Caco-2 (cell line): ENCODE measurements at regions not wholly inside any gene's neighbourhood (a gene's known extent, or its start where the extent isn't known, plus 50 kb on each side); places are given as distances from the start of the nearest gene placed in this dataset.
"Not testable (repeated sequence)": the region's sequence is repeated elsewhere in the genome, so short reads cannot be mapped to it uniquely, and the experiment has no call there.

ENCODE experiments used
- BruUV-seq: library from RNA; stranded (reverse); fragments of 400-500 nt; replicated peaks from 2 replicates; lab custom pipeline; 2021; lab: Mats Ljungman, UMichigan
- CTCF ChIA-PET: fragments of 300-600 bp; sonication (Branson Sonifier 250); formaldehyde crosslinking; loops from one replicate; lab custom pipeline; 2022; ENCODE audit warnings: antibody characterized with exemption; lab: Charles Lee
- POLR2A ChIA-PET: fragments of 300-600 bp; sonication (Branson Sonifier 250); formaldehyde crosslinking; loops from one replicate; lab custom pipeline; 2022; ENCODE audit warnings: antibody characterized with exemption; lab: Charles Lee
- DNase-seq, 2 experiments: peaks; one replicate each; pipeline versions ENCODE4 v3.0.0 to v3.0.0-alpha.2; 2020 to 2022
- H3K27me3 ChIP-seq: replicated peaks from 2 replicates; pipeline ENCODE4 v1.6.0; 2011; ENCODE audit warnings: low read length; ENCODE audit not compliant: control insufficient read depth, insufficient read depth
- H3K36me3 ChIP-seq: 2 replicates; pipeline ENCODE4 v1.5.1; 2011; ENCODE audit warnings: low read length; ENCODE audit not compliant: control insufficient read depth, insufficient read depth
- H3K4me1 ChIP-seq: fragments of 250-450 bp; sonication (Bioruptor Pico); 2 replicates; pipeline ENCODE4 v1.5.1; 2020; ENCODE audit warnings: mild to moderate bottlenecking
- H3K4me3 ChIP-seq: 2 replicates; pipeline ENCODE4 v1.5.1; 2011; ENCODE audit warnings: low read depth, mild to moderate bottlenecking, control low read depth, low read length
- H3K9me3 ChIP-seq: fragments of 250-450 bp; sonication (Bioruptor Pico); 2 replicates; pipeline ENCODE4 v1.5.1; 2020; ENCODE audit warnings: mild to moderate bottlenecking, moderate library complexity
- H3K27ac Mint-ChIP-seq: one replicate; pipeline ENCODE4 v1.8.0; 2022; ENCODE audit warnings: mixed read lengths; ENCODE audit not compliant: unreplicated experiment
- H3K27me3 Mint-ChIP-seq: one replicate; pipeline ENCODE4 v1.8.0; 2022; ENCODE audit warnings: mixed read lengths; ENCODE audit not compliant: insufficient read depth, unreplicated experiment
- H3K36me3 Mint-ChIP-seq: one replicate; pipeline ENCODE4 v1.8.0; 2022; ENCODE audit warnings: mild to moderate bottlenecking, mixed read lengths; ENCODE audit not compliant: insufficient read depth, unreplicated experiment
- H3K4me1 Mint-ChIP-seq: one replicate; pipeline ENCODE4 v1.8.0; 2022; ENCODE audit warnings: low read depth, mixed read lengths; ENCODE audit not compliant: unreplicated experiment
- H3K4me3 Mint-ChIP-seq: one replicate; pipeline ENCODE4 v1.8.0; 2022; ENCODE audit warnings: mild to moderate bottlenecking, moderate library complexity, mixed read lengths; ENCODE audit not compliant: unreplicated experiment
- H3K9me3 Mint-ChIP-seq: one replicate; pipeline ENCODE4 v1.8.0; 2022; ENCODE audit warnings: mixed read lengths; ENCODE audit not compliant: unreplicated experiment
- CTCF ChIP-seq, 2 experiments: fragments of 200-600 bp in 1 of 2; IDR thresholded peaks; 1 replicate in 1 of 2; 2 replicates in 1 of 2; pipeline versions ENCODE4 v1.5.1 to v1.8.0; 2011 to 2022; ENCODE audit warnings: antibody characterized with exemption in 1 of 2, control low read depth in 1 of 2, inconsistent platforms in 1 of 2, low read depth in 1 of 2, low read length in 1 of 2, mild to moderate bottlenecking in 1 of 2, moderate library complexity in 1 of 2; ENCODE audit not compliant: insufficient read depth in 1 of 2, severe bottlenecking in 1 of 2, unreplicated experiment in 1 of 2
- intact Hi-C: fragments of 100-400 bp; cut with micrococcal nuclease; formaldehyde crosslinking; loops from one replicate; pipeline ENCODE4 v1.10.0; 2022; ENCODE audit not compliant: unreplicated experiment

GRCh38 chrX:1126738-1127137, 85.7 kb downstream of the CRLF2 start:
- Mint-ChIP-seq H3K27ac (no peak overlapping the region), H3K4me3 (no peak overlapping the region), H3K4me1 (no peaks in the 10 kb centered on the region), H3K27me3 (no peaks in the 10 kb centered on the region), H3K9me3 (peaks cover 32% of the 10 kb centered on the region), H3K36me3 (no peaks in the 10 kb centered on the region)
- intact Hi-C loops = no loop called here
- Histone ChIP-seq H3K36me3 (no peaks in the 10 kb centered on the region), H3K9me3 (no peaks in the 10 kb centered on the region), H3K4me1 (no peaks in the 10 kb centered on the region), H3K27me3 (no peaks in the 10 kb centered on the region), H3K4me3 (no peak overlapping the region)
- CTCF ChIA-PET = no interaction called here
- BruUV-seq = no TSS peak
- TF ChIP-seq CTCF (IDR thresholded peaks at IDR 0.05; ENCODE audit: insufficient read depth in 1 of 2, low read depth in 1 of 2, low read length in 1 of 2, severe bottlenecking in 1 of 2, unreplicated experiment in 1 of 2) = no peak
- POLR2A ChIA-PET = no interaction called here
- no peak for DNase-seq

DNA sequence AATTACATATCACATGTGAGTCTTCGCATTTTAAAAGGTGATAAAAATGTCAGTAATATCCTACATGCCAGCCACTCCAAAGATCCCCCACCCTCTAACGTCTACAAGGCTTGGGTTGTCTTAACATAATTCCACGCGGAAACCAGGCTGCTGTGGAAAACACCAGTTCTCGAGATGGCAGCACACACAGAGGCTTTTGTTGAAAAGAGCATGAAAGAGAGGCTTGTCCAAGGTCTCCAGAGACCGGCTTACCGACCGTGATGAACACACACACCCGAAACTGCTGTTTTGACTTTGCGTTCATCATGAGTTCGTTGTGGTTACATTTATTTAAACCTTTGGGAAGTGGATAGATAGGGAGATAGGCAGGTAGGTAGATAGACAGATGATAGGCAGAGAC, 87.9 kb downstream of the CRLF2 start:
- Mint-ChIP-seq H3K36me3 (no peaks in the 10 kb centered on the region), H3K27ac (no peak overlapping the region), H3K4me3 (no peak overlapping the region), H3K27me3 (no peaks in the 10 kb centered on the region), H3K4me1 (no peaks in the 10 kb centered on the region), H3K9me3 (peaks cover 35% of the 10 kb centered on the region)
- POLR2A ChIA-PET = no interaction called here
- H3K36me3 ChIP-seq = no peaks in the 10 kb centered on the region
- H3K4me1 ChIP-seq = no peaks in the 10 kb centered on the region
- no peaks in the 10 kb centered on the region for H3K27me3 ChIP-seq
- CTCF ChIA-PET = no interaction called here
- intact Hi-C loops = no loop called here
- TF ChIP-seq CTCF (IDR thresholded peaks at IDR 0.05; ENCODE audit: insufficient read depth in 1 of 2, low read depth in 1 of 2, low read length in 1 of 2, severe bottlenecking in 1 of 2, unreplicated experiment in 1 of 2) = no peak
- no peak for DNase-seq
- no TSS peak for BruUV-seq
- H3K9me3 ChIP-seq = no peaks in the 10 kb centered on the region
- H3K4me3 ChIP-seq = no peak overlapping the region

DNA sequence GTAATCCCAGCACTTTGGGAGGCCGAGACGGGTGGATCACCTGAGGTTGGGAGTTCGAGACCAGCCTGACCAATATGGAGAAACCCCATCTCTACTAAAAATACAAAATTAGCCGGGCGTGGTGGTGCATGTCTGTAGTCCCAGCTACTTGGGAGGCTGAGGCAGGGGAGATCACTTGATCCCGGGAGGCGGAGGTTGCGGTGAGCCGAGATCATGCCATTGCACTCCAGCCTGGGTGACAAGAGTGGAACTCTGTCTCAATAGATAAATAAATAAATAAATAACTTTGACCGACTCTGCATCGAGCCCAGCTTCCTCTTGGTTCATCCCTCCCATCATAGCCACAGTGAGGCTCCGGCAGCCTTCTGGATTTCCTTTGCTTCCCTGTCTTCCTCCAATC, 89.6 kb downstream of the CRLF2 start:
- intact Hi-C loops, H3K4me1 Mint-ChIP-seq, H3K4me3 Mint-ChIP-seq, H3K27ac Mint-ChIP-seq, H3K4me3 ChIP-seq, H3K36me3 Mint-ChIP-seq, BruUV-seq, H3K36me3 ChIP-seq, H3K27me3 Mint-ChIP-seq, DNase-seq, H3K4me1 ChIP-seq, POLR2A ChIA-PET, CTCF ChIA-PET, H3K27me3 ChIP-seq, H3K9me3 ChIP-seq: not testable (repeated sequence)
- H3K9me3 Mint-ChIP-seq = peaks cover 50% of the 10 kb centered on the region

DNA sequence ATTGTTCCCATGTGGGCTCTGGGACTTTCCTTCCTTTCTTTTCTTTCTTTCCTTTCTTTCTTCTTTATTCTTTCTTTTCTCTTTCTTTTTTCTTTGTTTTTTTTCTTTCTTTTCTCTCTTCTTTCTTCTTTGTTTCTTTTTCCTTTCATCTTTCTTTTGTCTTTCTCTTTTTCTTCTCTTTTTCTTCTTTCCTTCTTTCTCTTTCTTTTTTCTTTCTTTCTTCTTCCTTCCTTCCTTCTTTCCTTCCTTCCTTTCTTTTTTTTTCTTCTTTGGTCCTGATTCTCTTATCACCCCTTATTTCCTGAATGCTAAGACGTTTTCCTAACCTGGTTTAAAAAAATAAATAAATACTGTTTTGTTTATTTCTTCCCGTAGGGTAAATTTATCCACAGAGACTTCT, 93.2 kb downstream of the CRLF2 start:
- DNase-seq = no peak
- H3K36me3 Mint-ChIP-seq = no peaks in the 10 kb centered on the region
- H3K4me3 ChIP-seq = no peak overlapping the region
- H3K36me3 ChIP-seq = no peaks in the 10 kb centered on the region
- H3K27me3 Mint-ChIP-seq = peaks cover 8% of the 10 kb centered on the region
- no peaks in the 10 kb centered on the region for H3K4me1 Mint-ChIP-seq
- no peak overlapping the region for H3K4me3 Mint-ChIP-seq
- H3K27ac Mint-ChIP-seq = no peak overlapping the region
- BruUV-seq = no TSS peak
- H3K9me3 Mint-ChIP-seq = peaks cover 34% of the 10 kb centered on the region
- TF ChIP-seq CTCF (IDR thresholded peaks at IDR 0.05; ENCODE audit: insufficient read depth in 1 of 2, low read depth in 1 of 2, low read length in 1 of 2, severe bottlenecking in 1 of 2, unreplicated experiment in 1 of 2) = no peak
- H3K27me3 ChIP-seq = no peaks in the 10 kb centered on the region
- no peaks in the 10 kb centered on the region for H3K9me3 ChIP-seq
- ChIA-PET POLR2A (no interaction called here), CTCF (no interaction called here)
- H3K4me1 ChIP-seq = no peaks in the 10 kb centered on the region
- intact Hi-C loops = no loop called here
